Myocyte (in vitro differentiated cells): ENCODE measurements at regions not wholly inside any gene's neighbourhood (a gene's known extent, or its start where the extent isn't known, plus 50 kb on each side); places are given as distances from the start of the nearest gene placed in this dataset.

Source experiments
- DNase-seq: peaks from one replicate; pipeline ENCODE4 v3.0.0-alpha.2; 2012; ENCODE audit warnings: low read depth

GRCh38 chr4:126273746-126274145 lies 959.0 kb downstream of the FAT4 start:
- DNase-seq: no peak

DNA sequence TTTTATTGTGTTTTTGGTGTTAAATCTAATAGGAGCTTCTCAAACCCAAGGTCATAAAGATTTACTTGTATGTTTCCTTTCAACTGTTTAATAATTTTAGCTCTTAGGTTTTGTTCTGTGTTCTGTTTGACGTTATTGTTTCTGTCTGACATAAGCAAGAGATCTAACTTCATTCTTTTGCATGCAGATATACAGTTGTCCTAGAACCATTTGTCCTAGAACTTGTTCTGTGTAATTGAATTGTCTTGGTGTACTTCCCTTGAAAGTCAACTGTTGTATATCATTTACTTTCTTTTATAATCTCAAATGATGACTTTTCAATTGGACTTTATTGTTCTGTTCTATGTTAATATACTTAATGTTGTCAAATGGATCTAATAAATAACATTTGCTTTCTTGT lies 977.1 kb downstream of the FAT4 start:
- DNase-seq: no peak

DNA sequence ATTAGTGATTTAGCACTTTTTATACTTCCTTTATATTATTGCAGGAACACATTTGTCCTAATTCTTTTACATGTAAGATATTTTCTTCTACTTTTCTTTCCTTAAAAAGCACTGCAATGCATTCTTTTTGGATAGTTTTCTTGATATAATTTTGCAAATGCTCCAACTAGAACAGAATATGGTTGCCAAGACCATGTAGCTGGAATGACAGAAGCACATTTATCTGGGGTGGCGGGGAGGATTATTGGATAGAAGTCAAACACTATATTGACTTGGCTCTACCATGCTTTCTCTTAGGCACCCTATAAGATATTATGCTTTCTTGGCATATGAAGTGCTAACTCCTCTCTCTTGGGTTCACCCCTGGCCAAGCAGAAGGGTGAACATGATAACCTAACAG lies 983.5 kb downstream of the FAT4 start:
- DNase-seq: no peak

GRCh38 chr4:126306152-126306869 lies 991.6 kb downstream of the FAT4 start:
- peak; percentile 18 for DNase-seq

- no peak for DNase-seq
These were observed 1003.6 kb downstream of the FAT4 start for GRCh38 chr4:126318376-126318775.

GRCh38 chr4:126328914-126329313 lies 1014.2 kb downstream of the FAT4 start:
- no peak for DNase-seq

DNA sequence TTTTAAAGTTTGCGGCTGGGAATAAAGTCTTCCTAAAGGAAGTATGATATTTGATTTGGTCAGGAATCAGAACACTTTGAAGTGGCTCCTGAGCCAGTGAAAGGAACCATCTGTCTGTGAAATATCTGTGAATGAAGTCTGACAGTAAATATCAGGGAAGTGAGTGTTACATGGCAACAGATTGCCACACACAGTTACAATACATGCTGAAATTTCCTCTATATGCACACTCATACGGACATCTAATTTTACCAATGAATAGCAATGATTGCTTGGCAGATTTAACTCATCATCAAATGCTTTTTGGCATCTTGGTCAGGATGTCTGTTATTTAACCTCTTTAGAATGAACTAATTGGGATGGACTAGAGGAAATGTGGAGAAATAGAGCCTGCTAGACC lies 1023.8 kb downstream of the FAT4 start:
- no peak for DNase-seq

- no peak for DNase-seq
These were observed 1027.2 kb downstream of the FAT4 start for GRCh38 chr4:126341927-126342326.

GRCh38 chr4:126344472-126344871 lies 1029.7 kb downstream of the FAT4 start:
- no peak for DNase-seq

- DNase-seq: no peak
These were observed 1031.9 kb downstream of the FAT4 start for GRCh38 chr4:126346654-126347053.

- DNase-seq: no peak
These were observed 1040.0 kb downstream of the FAT4 start for GRCh38 chr4:126354784-126355183.

- DNase-seq: peak; percentile 81
These were observed 1043.3 kb downstream of the FAT4 start for GRCh38 chr4:126358041-126358440.

GRCh38 chr4:126361287-126361686 lies 1046.5 kb downstream of the FAT4 start:
- DNase-seq: no peak

DNA sequence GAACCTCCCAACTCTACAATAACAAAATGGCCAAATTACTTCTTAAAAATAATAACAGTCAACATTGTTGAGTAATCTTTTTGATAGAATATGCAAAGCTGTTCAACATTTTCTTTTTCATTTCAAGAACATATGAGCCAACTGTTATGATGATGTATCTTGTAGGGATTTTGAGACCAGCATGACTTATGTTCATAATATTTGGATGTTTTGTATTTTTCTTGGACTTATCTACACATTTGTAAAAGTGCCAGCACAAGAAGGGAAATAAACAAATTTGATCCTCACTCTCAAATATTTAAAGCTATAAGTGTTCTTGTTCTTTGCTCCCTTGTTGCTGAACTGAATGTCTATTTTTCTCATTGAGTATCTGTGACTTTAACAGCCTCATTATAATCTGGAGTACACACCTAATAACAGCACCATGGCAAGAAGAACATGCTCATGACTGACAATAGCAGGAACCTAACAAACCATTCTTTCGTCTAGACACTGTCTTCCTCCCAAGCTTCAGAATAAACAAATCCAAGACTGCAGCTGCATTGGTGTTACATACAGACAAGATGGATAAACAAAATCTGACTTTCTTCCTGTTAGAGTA lies 1049.7 kb downstream of the FAT4 start:
- DNase-seq: no peak

- no peak for DNase-seq
These were observed 1054.3 kb downstream of the FAT4 start for GRCh38 chr4:126369076-126369475.

GRCh38 chr4:126372634-126373033 lies 1057.9 kb downstream of the FAT4 start:
- no peak for DNase-seq

DNA sequence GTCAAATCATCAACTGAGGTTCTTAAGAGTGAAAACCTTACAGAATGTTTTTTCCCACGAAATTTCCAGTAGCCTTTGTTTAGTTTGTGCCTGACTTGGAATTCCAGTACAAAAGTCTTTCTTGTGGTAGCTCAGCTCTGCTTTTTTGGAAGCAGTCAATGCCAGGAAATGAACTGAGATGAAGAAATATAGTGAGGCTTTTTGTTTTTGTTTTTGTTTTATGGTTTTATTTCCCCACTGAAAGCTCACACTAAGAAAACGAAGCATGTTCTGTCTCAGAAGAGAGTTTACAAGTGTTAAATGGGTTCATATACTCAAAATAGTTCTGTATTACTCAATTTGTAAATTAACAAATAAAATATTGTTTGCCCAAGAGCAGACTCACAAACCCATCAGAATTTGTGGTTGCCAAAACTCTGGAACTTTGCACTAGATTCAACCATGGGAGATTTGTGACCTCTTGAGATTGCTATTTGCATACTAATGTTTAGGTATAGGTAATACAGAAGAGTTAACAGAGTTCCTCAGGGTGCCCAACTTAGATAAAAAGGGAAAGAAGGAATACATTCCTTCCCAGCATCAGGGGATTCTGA lies 1060.8 kb downstream of the FAT4 start:
- DNase-seq: peak; percentile 29

DNA sequence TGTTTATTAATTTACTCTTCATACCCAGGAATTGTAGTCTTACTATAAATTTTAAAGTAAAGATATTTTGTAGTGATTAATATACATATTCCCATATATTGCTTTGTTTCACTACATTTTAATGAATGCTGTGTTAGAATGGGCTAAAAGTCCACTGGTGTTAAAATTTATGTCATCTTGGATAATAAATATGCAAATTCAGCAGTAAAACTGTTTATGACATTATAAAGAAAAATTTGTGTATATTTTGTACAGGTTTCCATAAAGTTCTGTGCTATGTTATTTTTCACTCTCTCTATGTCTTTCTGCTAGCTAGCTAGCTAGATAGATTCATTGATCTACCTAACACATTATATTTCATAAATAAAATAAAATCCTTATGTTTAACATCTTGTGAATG lies 1071.2 kb downstream of the FAT4 start:
- DNase-seq: no peak

DNA sequence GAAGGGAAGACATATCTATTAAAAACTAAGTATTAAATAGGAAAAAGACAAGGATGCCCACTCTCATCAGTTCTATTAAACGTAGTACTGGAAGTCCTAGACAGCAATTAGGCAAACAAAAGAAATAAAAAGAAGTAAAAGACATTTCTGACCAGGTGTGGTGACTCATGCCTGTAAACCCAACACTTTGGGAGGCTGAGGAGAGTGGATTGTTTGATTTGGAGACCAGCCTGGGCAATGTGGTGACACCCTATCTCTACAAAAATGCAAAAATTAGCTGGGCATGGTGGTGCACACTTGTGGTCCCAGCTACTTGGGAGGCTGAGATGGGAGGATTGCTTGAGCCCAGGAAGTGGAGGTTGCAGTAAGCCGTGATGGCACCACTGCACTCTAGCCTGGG lies 1071.8 kb downstream of the FAT4 start:
- peak; percentile 27 for DNase-seq

DNA sequence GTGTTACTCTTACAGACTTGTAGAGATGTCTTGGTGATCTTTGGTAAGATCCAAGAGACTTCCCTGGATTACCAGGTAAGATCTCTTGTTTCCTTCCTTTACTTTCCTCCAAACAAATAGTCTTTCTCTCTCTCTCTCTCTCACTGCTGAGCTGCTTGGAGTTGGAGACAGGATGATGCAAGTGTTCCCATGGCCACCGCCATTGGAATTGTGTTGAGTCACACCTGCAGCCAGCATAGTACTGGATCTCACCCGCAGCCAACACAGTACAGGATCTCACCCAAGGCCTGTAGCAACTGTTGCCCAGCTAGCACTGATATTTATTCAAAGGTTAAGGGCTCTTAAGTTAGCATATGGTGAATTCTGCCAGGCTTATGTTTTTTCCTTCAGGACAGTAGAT lies 1080.9 kb downstream of the FAT4 start:
- DNase-seq: no peak

DNA sequence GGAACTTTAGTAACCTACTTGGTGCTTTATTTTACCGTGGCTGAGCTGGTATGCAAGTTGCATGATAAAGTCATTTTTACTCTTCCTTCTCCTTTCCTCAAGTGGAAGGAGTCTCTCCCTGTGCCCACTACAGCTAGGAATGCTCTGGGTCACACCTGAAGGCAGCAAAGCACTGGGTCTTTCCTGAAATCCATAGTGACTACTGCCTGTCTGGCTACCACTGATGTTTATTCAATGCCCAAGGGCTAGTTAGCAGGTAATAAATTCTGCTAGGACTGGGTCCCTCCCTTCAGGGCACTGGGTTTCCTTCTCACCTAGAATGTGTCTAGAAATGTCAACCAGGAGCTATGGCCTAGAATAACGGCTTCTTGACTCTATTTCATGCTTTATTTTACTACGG lies 1081.4 kb downstream of the FAT4 start:
- no peak for DNase-seq

DNA sequence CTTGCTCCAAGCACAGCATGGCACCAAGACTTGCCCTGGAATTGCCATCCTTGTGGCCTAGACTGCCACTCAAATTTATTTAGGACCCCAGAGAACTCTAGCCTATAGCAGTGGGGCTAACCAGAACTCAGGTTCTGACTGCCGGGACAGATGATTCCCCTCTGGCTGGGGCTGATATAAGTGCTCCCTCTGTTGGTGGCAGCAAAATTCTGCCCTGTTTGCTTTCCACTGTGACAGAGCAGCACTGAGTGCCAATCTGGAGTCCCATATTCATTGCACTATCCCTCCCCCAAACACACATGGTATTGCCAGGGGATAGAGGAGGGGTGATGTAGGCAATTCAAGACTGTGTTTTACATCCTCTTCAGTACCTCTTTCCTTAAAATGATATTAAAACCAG lies 1081.9 kb downstream of the FAT4 start:
- DNase-seq: no peak

DNA sequence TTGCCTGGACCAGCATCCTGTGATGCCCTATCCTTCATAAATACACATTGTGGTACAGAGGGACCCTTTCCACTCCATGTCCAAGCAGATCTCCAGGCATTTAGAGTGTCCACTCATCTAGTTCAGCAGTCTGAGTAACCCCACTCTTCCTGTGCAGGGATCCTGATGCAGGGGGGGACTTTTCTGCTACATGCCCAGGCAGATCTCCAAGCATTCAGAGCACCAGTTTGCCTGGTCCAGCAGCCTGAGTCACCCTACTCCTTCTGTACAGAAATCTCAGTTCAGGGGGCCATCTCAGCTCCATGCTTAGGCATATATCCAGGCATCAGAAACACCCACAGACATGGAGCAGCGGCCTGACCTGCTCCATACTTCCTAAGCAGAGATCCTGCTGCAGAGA lies 1089.8 kb downstream of the FAT4 start:
- DNase-seq: no peak
